ENCODE measurements at regions not wholly inside any gene's neighbourhood (a gene's known extent, or its start where the extent isn't known, plus 50 kb on each side); places are given as distances from the start of the nearest gene placed in this dataset.

DNA sequence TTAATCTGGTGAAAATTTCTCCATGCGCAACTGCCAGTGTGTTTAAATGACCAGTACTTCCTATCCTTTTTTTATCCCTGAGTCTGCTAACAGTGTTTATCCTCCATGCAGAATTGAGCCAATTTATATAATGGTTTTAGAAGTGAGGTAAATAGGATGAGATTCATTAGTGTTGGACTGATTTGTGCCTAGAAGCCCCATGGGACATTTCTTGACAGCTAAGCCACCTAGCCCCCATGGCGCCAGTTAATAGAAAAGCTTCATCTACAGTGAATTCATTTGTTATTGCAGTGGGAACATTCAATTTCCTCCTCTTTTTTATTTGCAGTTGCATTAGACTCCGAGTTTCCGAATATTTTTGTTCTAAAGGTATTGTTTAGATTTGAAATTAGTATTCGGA, 175.6 kb downstream of the ARL6IP6 start:
- no peaks in the 10 kb centered on the region for H3K4me1 ChIP-seq (ENCODE audit: control insufficient read depth in 2 of 2, insufficient read depth in 2 of 2, low read length in 2 of 2)
- ATAC-seq (ENCODE audit: low read depth) (no peak), DNase-seq (no peak)
- WGBS (ENCODE audit: insufficient coverage), result no CpG with 5 or more reads among the region's 5 CpGs
- Mint-ChIP-seq H3K27me3 (peaks cover 3% of the 10 kb centered on the region), H3K4me3 (no peak overlapping the region), H3K9me3 (ENCODE audit: insufficient read depth) (no peaks in the 10 kb centered on the region), H3K4me1 (no peaks in the 10 kb centered on the region), H3K27ac (no peak overlapping the region)
- H3K36me3 ChIP-seq (replicated peaks in 1 of 2; ENCODE audit: control extremely low read depth in 1 of 2, control insufficient read depth in 1 of 2, extremely low read depth in 1 of 2, insufficient read depth in 2 of 2, low read length in 1 of 2), result no peaks in the 10 kb centered on the region
- ChIA-PET POLR2A (no interaction called here), CTCF (no interaction called here)
- H4K20me1 ChIP-seq (ENCODE audit: control insufficient read depth, insufficient read depth, low read length, poor library complexity, severe bottlenecking), result no peaks in the 10 kb centered on the region
- no peak overlapping the region for H3K27ac ChIP-seq (ENCODE audit: low read length in 2 of 2)
- no peaks in the 10 kb centered on the region for H3K79me2 ChIP-seq (ENCODE audit: control insufficient read depth, insufficient read depth, low read length)
- H3K4me3 ChIP-seq (ENCODE audit: control extremely low read depth in 1 of 5, extremely low read depth in 1 of 5, insufficient read depth in 1 of 5, low read depth in 2 of 5, low read length in 4 of 5), result no peak overlapping the region
- no peak overlapping the region for H2AFZ ChIP-seq (ENCODE audit: insufficient read depth, low read depth, low read length, poor library complexity, severe bottlenecking)
- intact Hi-C loops (cut with micrococcal nuclease), result no loop called here
- peaks cover 0 to 11% (median 0%) of the 10 kb centered on the region in 3 donors for H3K9me3 ChIP-seq (ENCODE audit: control extremely low read depth in 1 of 3, control insufficient read depth in 2 of 3, insufficient read depth in 1 of 3, low read length in 2 of 3)
- no peak overlapping the region for H3K4me2 ChIP-seq (replicated peaks; ENCODE audit: low read depth, low read length, poor library complexity, severe bottlenecking)
- no peak for TF ChIP-seq EZH2 (IDR thresholded peaks at IDR 0.05; ENCODE audit: borderline replicate concordance, insufficient read depth, low read depth, low read length, poor library complexity, severe bottlenecking)
- TF ChIP-seq, protein P1, sequence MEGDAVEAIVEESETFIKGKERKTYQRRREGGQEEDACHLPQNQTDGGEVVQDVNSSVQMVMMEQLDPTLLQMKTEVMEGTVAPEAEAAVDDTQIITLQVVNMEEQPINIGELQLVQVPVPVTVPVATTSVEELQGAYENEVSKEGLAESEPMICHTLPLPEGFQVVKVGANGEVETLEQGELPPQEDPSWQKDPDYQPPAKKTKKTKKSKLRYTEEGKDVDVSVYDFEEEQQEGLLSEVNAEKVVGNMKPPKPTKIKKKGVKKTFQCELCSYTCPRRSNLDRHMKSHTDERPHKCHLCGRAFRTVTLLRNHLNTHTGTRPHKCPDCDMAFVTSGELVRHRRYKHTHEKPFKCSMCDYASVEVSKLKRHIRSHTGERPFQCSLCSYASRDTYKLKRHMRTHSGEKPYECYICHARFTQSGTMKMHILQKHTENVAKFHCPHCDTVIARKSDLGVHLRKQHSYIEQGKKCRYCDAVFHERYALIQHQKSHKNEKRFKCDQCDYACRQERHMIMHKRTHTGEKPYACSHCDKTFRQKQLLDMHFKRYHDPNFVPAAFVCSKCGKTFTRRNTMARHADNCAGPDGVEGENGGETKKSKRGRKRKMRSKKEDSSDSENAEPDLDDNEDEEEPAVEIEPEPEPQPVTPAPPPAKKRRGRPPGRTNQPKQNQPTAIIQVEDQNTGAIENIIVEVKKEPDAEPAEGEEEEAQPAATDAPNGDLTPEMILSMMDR (IDR thresholded peaks at IDR 0.05), result no peak
- H3K9ac ChIP-seq (ENCODE audit: low read length), result no peak overlapping the region
- no peaks in the 10 kb centered on the region for H3K27me3 ChIP-seq (replicated peaks in 1 of 4; ENCODE audit: control extremely low read depth in 1 of 4, control insufficient read depth in 3 of 4, insufficient read depth in 4 of 4, low read length in 3 of 4)

DNA sequence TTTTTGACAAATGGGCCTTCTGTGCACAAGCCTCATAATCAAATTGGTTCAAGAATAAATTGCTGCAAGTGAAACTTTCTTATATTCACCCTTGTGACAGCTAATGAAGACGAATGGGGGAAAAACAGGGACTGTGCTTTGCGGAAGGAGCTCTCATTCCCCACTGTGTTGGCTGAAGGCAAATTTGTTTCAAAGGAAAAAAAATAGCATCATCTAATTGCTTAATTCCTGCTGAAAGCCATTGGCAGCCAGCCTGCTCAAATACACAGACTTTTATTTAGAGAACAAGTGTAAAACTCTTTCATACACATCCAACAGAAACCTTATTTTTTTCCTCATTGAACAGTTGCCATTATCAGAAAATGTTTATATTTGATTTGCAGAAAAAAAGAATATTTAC, 172.3 kb downstream of the ARL6IP6 start:
- ATAC-seq (ENCODE audit: low read depth), result no peak
- no peaks in the 10 kb centered on the region for H3K4me1 Mint-ChIP-seq
- Histone ChIP-seq H4K20me1 (ENCODE audit: control insufficient read depth, insufficient read depth, low read length, poor library complexity, severe bottlenecking) (no peaks in the 10 kb centered on the region), H3K4me3 (ENCODE audit: control extremely low read depth in 1 of 5, extremely low read depth in 1 of 5, insufficient read depth in 1 of 5, low read depth in 2 of 5, low read length in 4 of 5) (no peak overlapping the region), H2AFZ (ENCODE audit: insufficient read depth, low read depth, low read length, poor library complexity, severe bottlenecking) (no peak overlapping the region), H3K79me2 (ENCODE audit: control insufficient read depth, insufficient read depth, low read length) (no peaks in the 10 kb centered on the region), H3K36me3 (replicated peaks in 1 of 2; ENCODE audit: control extremely low read depth in 1 of 2, control insufficient read depth in 1 of 2, extremely low read depth in 1 of 2, insufficient read depth in 2 of 2, low read length in 1 of 2) (no peaks in the 10 kb centered on the region), H3K4me1 (ENCODE audit: control insufficient read depth in 2 of 2, insufficient read depth in 2 of 2, low read length in 2 of 2) (no peaks in the 10 kb centered on the region), H3K4me2 (replicated peaks; ENCODE audit: low read depth, low read length, poor library complexity, severe bottlenecking) (no peak overlapping the region), H3K9me3 (ENCODE audit: control extremely low read depth in 1 of 3, control insufficient read depth in 2 of 3, insufficient read depth in 1 of 3, low read length in 2 of 3) (peaks cover 0 to 4% (median 0%) of the 10 kb centered on the region in 3 donors), H3K27ac (ENCODE audit: low read length in 2 of 2) (no peak overlapping the region), H3K9ac (ENCODE audit: low read length) (no peak overlapping the region), H3K27me3 (replicated peaks in 1 of 4; ENCODE audit: control extremely low read depth in 1 of 4, control insufficient read depth in 3 of 4, insufficient read depth in 4 of 4, low read length in 3 of 4) (no peaks in the 10 kb centered on the region)
- peaks cover 12% of the 10 kb centered on the region for H3K27me3 Mint-ChIP-seq
- H3K9me3 Mint-ChIP-seq (ENCODE audit: insufficient read depth), result no peaks in the 10 kb centered on the region
- no peak overlapping the region for H3K27ac Mint-ChIP-seq
- intact Hi-C loops (cut with micrococcal nuclease), result no loop called here
- CTCF ChIA-PET, result no interaction called here
- H3K4me3 Mint-ChIP-seq, result no peak overlapping the region
- POLR2A ChIA-PET, result no interaction called here
- no CpG with 5 or more reads among the region's 2 CpGs for WGBS (ENCODE audit: insufficient coverage)
- DNase-seq, result no peak
- TF ChIP-seq, protein P1 (IDR thresholded peaks at IDR 0.05), result no peak
- TF ChIP-seq EZH2 (IDR thresholded peaks at IDR 0.05; ENCODE audit: borderline replicate concordance, insufficient read depth, low read depth, low read length, poor library complexity, severe bottlenecking), result no peak
